ENCODE measurements at regions not wholly inside any gene's neighbourhood (a gene's known extent, or its start where the extent isn't known, plus 50 kb on each side); places are given as distances from the start of the nearest gene placed in this dataset.

GRCh38 chr6:105836889-105837288, 249.2 kb upstream of the PRDM1 start:
- Mint-ChIP-seq H3K4me1 (peaks cover 6% of the 10 kb centered on the region), H3K9me3 (peaks cover 8% of the 10 kb centered on the region), H3K27me3 (no peaks in the 10 kb centered on the region), H3K27ac (no peak overlapping the region), H3K36me3 (ENCODE audit: low read depth) (peaks cover 2% of the 10 kb centered on the region), H3K4me3 (no peak overlapping the region)
- ChIA-PET POLR2A (no interaction called here), CTCF (interaction anchor here (0.9 to 1.2 kb wide), 2 partner anchors 16 to 29 kb away, joined by 3 to 4 read pairs; no protein-coding TSS in a partner anchor)
- DNase-seq, result no peak

- DNase-seq, result no peak
- Mint-ChIP-seq H3K27ac (no peak overlapping the region), H3K27me3 (no peaks in the 10 kb centered on the region), H3K36me3 (ENCODE audit: low read depth) (peaks cover 2% of the 10 kb centered on the region), H3K4me1 (peaks cover 6% of the 10 kb centered on the region), H3K9me3 (peaks cover 8% of the 10 kb centered on the region), H3K4me3 (no peak overlapping the region)
- ChIA-PET POLR2A (no interaction called here), CTCF (interaction anchor here (0.9 kb wide), 1 partner anchor 15 kb away, joined by 4 read pairs; no protein-coding TSS in a partner anchor)
These were observed 249.8 kb upstream of the PRDM1 start for GRCh38 chr6:105836379-105836778.

GRCh38 chr6:105835373-105835772, 250.8 kb upstream of the PRDM1 start:
- Mint-ChIP-seq H3K4me3 (no peak overlapping the region), H3K9me3 (peaks cover 8% of the 10 kb centered on the region), H3K36me3 (ENCODE audit: low read depth) (peaks cover 2% of the 10 kb centered on the region), H3K27ac (no peak overlapping the region), H3K27me3 (no peaks in the 10 kb centered on the region), H3K4me1 (peaks cover 6% of the 10 kb centered on the region)
- no peak for DNase-seq
- CTCF ChIA-PET, result interaction anchor here (0.7 to 1.5 kb wide), 5 partner anchors 11 to 155 kb away, joined by 3 read pairs; no protein-coding TSS in a partner anchor
- POLR2A ChIA-PET, result no interaction called here

- no peak overlapping the region for H3K4me3 Mint-ChIP-seq
- H3K9me3 Mint-ChIP-seq, result peaks cover 8% of the 10 kb centered on the region
- no peaks in the 10 kb centered on the region for H3K36me3 Mint-ChIP-seq (ENCODE audit: low read depth)
- H3K4me1 Mint-ChIP-seq, result peaks cover 6% of the 10 kb centered on the region
- no peak for DNase-seq
- ChIA-PET POLR2A (no interaction called here), CTCF (interaction anchor here (0.9 to 1.5 kb wide), 2 partner anchors 15 to 156 kb away, joined by 3 read pairs; no protein-coding TSS in a partner anchor)
- H3K27me3 Mint-ChIP-seq, result no peaks in the 10 kb centered on the region
- H3K27ac Mint-ChIP-seq, result no peak overlapping the region
These were observed 251.9 kb upstream of the PRDM1 start for GRCh38 chr6:105833959-105834947.

GRCh38 chr6:105832313-105832761, 253.8 kb upstream of the PRDM1 start:
- Mint-ChIP-seq H3K27ac (no peak overlapping the region), H3K27me3 (peaks cover 2% of the 10 kb centered on the region), H3K9me3 (peaks cover 14% of the 10 kb centered on the region), H3K36me3 (ENCODE audit: low read depth) (peaks cover 5% of the 10 kb centered on the region), H3K4me3 (no peak overlapping the region), H3K4me1 (peaks cover 6% of the 10 kb centered on the region)
- ChIA-PET POLR2A (no interaction called here), CTCF (interaction anchor here (0.7 to 1.1 kb wide), 2 partner anchors 35 to 161 kb away, joined by 3 read pairs; no protein-coding TSS in a partner anchor)
- no peak for DNase-seq

- no peak for DNase-seq
These were observed 254.6 kb upstream of the PRDM1 start for GRCh38 chr6:105831311-105832097.

GRCh38 chr6:105825210-105825609, 260.9 kb upstream of the PRDM1 start:
- Mint-ChIP-seq H3K4me1 (no peaks in the 10 kb centered on the region), H3K36me3 (ENCODE audit: low read depth) (peaks cover 13% of the 10 kb centered on the region), H3K27ac (no peak overlapping the region), H3K9me3 (peaks cover 34% of the 10 kb centered on the region), H3K27me3 (peaks cover 2% of the 10 kb centered on the region), H3K4me3 (no peak overlapping the region)
- ChIA-PET CTCF (no interaction called here), POLR2A (no interaction called here)
- no peak for DNase-seq

More at GRCh38 chr6:105831311-105832097, 254.6 kb upstream of the PRDM1 start:
- Mint-ChIP-seq H3K27ac (no peak overlapping the region), H3K27me3 (peaks cover 2% of the 10 kb centered on the region), H3K4me1 (peaks cover 6% of the 10 kb centered on the region), H3K36me3 (ENCODE audit: low read depth) (peaks cover 7% of the 10 kb centered on the region), H3K4me3 (no peak overlapping the region), H3K9me3 (peaks cover 15% of the 10 kb centered on the region)
- ChIA-PET CTCF (interaction anchor here (0.6 to 1.3 kb wide), 5 partner anchors 14 to 242 kb away, joined by 3 to 4 read pairs (median 3); no protein-coding TSS in a partner anchor), POLR2A (no interaction called here)

GRCh38 chr6:105824732-105825131, 261.4 kb upstream of the PRDM1 start:
- H3K36me3 Mint-ChIP-seq (ENCODE audit: low read depth), result peaks cover 16% of the 10 kb centered on the region
- no peak overlapping the region for H3K27ac Mint-ChIP-seq
- no peak overlapping the region for H3K4me3 Mint-ChIP-seq
- peaks cover 38% of the 10 kb centered on the region for H3K9me3 Mint-ChIP-seq
- H3K4me1 Mint-ChIP-seq, result no peaks in the 10 kb centered on the region
- no peak for DNase-seq
- ChIA-PET POLR2A (no interaction called here), CTCF (interaction anchor here (0.7 to 0.8 kb wide), 2 partner anchors 11 kb away, joined by 3 read pairs; no protein-coding TSS in a partner anchor)
- peaks cover 2% of the 10 kb centered on the region for H3K27me3 Mint-ChIP-seq

GRCh38 chr6:105821777-105822176, 264.4 kb upstream of the PRDM1 start:
- H3K27me3 Mint-ChIP-seq, result no peaks in the 10 kb centered on the region
- no peak for DNase-seq
- ChIA-PET POLR2A (no interaction called here), CTCF (interaction anchor here (0.6 to 1.0 kb wide), 2 partner anchors 15 to 1641 kb away, joined by 3 to 4 read pairs; no protein-coding TSS in a partner anchor)
- no peak overlapping the region for H3K4me3 Mint-ChIP-seq
- peaks cover 15% of the 10 kb centered on the region for H3K36me3 Mint-ChIP-seq (ENCODE audit: low read depth)
- peaks cover 2% of the 10 kb centered on the region for H3K4me1 Mint-ChIP-seq
- H3K9me3 Mint-ChIP-seq, result peaks cover 33% of the 10 kb centered on the region
- H3K27ac Mint-ChIP-seq, result no peak overlapping the region

GRCh38 chr6:105821027-105821426, 265.1 kb upstream of the PRDM1 start:
- peaks cover 27% of the 10 kb centered on the region for H3K9me3 Mint-ChIP-seq
- CTCF ChIA-PET, result interaction anchor here (1.0 to 1.9 kb wide), 2 partner anchors 10 to 16 kb away, joined by 4 to 6 read pairs; no protein-coding TSS in a partner anchor
- H3K36me3 Mint-ChIP-seq (ENCODE audit: low read depth), result peaks cover 20% of the 10 kb centered on the region
- H3K27me3 Mint-ChIP-seq, result no peaks in the 10 kb centered on the region
- H3K4me3 Mint-ChIP-seq, result no peak overlapping the region
- POLR2A ChIA-PET, result interaction anchor here (0.5 kb wide), 1 partner anchor 15 kb away, joined by 4 read pairs; no protein-coding TSS in a partner anchor
- H3K4me1 Mint-ChIP-seq, result peaks cover 9% of the 10 kb centered on the region
- no peak overlapping the region for H3K27ac Mint-ChIP-seq
- DNase-seq, result no peak

- Mint-ChIP-seq H3K4me1 (peaks cover 22% of the 10 kb centered on the region), H3K4me3 (no peak overlapping the region), H3K27ac (no peak overlapping the region), H3K27me3 (no peaks in the 10 kb centered on the region), H3K9me3 (peaks cover 27% of the 10 kb centered on the region), H3K36me3 (ENCODE audit: low read depth) (peaks cover 20% of the 10 kb centered on the region)
- ChIA-PET POLR2A (no interaction called here), CTCF (interaction anchor here (1.5 to 1.9 kb wide), 2 partner anchors 9 to 15 kb away, joined by 3 to 6 read pairs; no protein-coding TSS in a partner anchor)
- no peak for DNase-seq
These were observed 266.4 kb upstream of the PRDM1 start for GRCh38 chr6:105819745-105820144.

GRCh38 chr6:105818505-105818904, 267.6 kb upstream of the PRDM1 start:
- CTCF ChIA-PET, result interaction anchor here (1.5 kb wide), 1 partner anchor 16 kb away, joined by 3 read pairs; no protein-coding TSS in a partner anchor

More at GRCh38 chr6:105818505-105818904, 267.6 kb upstream of the PRDM1 start:
- POLR2A ChIA-PET, result no interaction called here
- Mint-ChIP-seq H3K36me3 (ENCODE audit: low read depth) (peaks cover 20% of the 10 kb centered on the region), H3K27me3 (no peaks in the 10 kb centered on the region), H3K9me3 (peaks cover 27% of the 10 kb centered on the region), H3K27ac (no peak overlapping the region), H3K4me3 (no peak overlapping the region), H3K4me1 (peaks cover 35% of the 10 kb centered on the region)
- DNase-seq, result no peak
